Colonic mucosa (tissue), 4 donors: ENCODE measurements at regions not wholly inside any gene's neighbourhood (a gene's known extent, or its start where the extent isn't known, plus 50 kb on each side); places are given as distances from the start of the nearest gene placed in this dataset.

Experiments used
- DNase-seq: peaks from one replicate; pipeline ENCODE4 v3.0.0-alpha.2; 2020
- H3K27ac ChIP-seq: fragments of 200-600 bp; one replicate; pipeline ENCODE4 v1.8.0; 2021
- H3K27me3 ChIP-seq: fragments of 200-600 bp; one replicate; pipeline ENCODE4 v1.8.0; 2021
- H3K36me3 ChIP-seq: fragments of 200-600 bp; one replicate; pipeline ENCODE4 v1.8.0; 2021
- H3K4me1 ChIP-seq: fragments of 200-600 bp; one replicate; pipeline ENCODE4 v1.8.0; 2021; ENCODE audit warnings: mild to moderate bottlenecking
- H3K4me3 ChIP-seq: fragments of 200-600 bp; one replicate; pipeline ENCODE4 v1.8.0; 2021
- H3K9ac ChIP-seq, 2 donors: one replicate each; pipeline ENCODE4 v1.7.0; 2013; ENCODE audit warnings: control low read depth in 2 of 2, low read depth in 2 of 2, low read length in 2 of 2
- H3K9me3 ChIP-seq: fragments of 200-600 bp; one replicate; pipeline ENCODE4 v1.8.0; 2021
- CTCF ChIP-seq: fragments of 200-600 bp; IDR thresholded peaks from one replicate; pipeline ENCODE4 v1.8.0; 2022; ENCODE audit warnings: antibody characterized with exemption, mild to moderate bottlenecking
- intact Hi-C: fragments of 100-400 bp; cut with DNase I; formaldehyde crosslinking; loops from one replicate; pipeline ENCODE4 v1.14.1; 2022
- donor health status: healthy.
- donor health status: DM: no; HTN: no; CAD: no.
- donor health status: DM: no; HTN: no; CAD: no.

- Histone ChIP-seq H3K36me3 (no peaks in the 10 kb centered on the region), H3K27ac (no peak overlapping the region), H3K4me3 (no peak overlapping the region), H3K27me3 (no peaks in the 10 kb centered on the region), H3K9me3 (no peaks in the 10 kb centered on the region), H3K9ac (no peak overlapping the region), H3K4me1 (no peaks in the 10 kb centered on the region)
- intact Hi-C loops, result no loop called here
- TF ChIP-seq CTCF, result no peak
- no peak for DNase-seq
Observed at GRCh38 chr3:59620325-59620724, 570.5 kb upstream of the CFAP20DC start.

DNA sequence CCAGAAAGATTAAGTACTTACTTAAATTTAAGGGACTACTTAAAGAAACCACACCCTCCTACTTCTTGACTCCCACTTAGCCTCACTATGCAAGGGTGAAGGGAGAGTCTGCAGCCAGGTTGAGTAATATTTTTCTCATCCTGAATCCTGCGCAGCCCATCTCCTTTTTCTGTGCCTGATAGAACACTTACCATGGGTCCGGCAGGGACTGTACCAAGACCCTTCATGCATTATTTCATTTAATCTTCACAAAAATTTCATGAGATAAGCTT is 562.6 kb upstream of the CFAP20DC start:
- H3K4me1 ChIP-seq, result no peaks in the 10 kb centered on the region
- intact Hi-C loops, result no loop called here
- no peak overlapping the region for H3K27ac ChIP-seq
- H3K27me3 ChIP-seq, result no peaks in the 10 kb centered on the region
- TF ChIP-seq CTCF, result no peak
- DNase-seq, result no peak
- H3K9me3 ChIP-seq, result no peaks in the 10 kb centered on the region
- H3K9ac ChIP-seq, result no peak overlapping the region
- no peaks in the 10 kb centered on the region for H3K36me3 ChIP-seq
- no peak overlapping the region for H3K4me3 ChIP-seq

DNA sequence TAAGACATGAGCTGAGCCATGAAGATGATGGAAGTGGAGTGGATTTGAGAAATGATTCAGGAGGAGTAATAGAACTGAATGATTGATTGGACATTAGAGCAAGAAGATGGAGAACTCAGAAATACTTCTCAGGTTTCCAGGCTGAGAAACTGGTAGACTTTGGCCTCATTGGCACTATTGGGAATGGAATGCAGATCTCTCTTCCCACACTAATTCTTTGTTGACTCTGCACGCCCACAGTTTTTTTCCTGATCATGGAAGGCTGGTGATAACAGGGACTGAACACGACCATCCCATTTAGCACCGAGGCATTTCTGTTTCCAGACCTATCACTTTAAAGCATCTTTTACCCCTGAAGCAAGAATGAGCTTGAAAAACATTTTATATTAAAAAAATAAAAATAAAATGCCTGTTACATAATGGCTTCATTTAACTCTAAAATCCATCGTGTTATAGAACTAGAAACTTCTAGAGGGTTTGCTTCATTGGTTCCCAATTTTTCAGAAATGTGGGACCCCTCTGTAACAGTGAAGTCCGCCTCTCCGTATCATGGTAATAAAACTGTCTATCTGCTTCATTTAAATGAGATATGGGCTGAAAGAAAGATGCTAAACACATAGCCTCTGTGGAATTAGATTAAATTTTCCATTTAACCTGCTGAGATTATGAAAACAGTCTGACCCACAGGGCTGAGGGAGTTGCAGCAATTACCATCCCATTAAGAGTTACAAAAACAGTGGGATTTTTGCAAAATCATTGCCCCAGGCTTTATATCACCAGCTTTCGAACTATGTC is 562.0 kb upstream of the CFAP20DC start:
- no peak for DNase-seq
- H3K27me3 ChIP-seq, result no peaks in the 10 kb centered on the region

DNA sequence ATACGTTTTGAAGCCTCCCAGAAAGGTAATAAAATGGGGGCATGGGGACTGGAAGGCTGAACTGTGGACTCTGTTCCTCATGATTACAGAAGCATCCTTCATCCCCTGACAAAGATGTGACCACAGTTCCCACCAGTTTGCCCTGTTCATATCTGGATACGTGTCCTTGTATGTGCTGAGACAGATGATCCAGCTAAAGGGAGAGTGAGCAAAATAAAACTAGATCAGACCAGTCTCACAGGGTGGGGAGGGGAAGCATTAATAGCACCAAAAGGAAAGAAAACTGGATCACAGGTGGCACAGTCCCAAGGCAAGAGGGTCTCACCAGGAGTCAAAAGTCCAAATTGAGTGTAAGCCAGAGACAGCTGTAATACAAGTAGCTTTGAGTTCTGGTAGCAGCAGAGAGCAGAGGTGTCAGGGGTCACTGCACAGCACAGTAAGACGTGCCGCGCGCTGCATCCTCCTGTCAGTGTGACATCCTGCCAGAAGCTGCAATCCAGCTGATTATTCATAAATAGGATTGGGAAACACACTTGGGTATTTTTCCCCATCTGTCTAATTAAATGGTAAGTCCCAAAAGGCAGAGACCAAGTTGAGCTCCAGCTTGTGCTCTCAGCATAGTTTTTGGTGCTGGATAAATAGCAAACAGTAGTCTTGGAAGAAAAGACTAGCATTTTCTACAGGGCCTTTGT is 560.0 kb upstream of the CFAP20DC start:
- intact Hi-C loops, result no loop called here

More for the DNA sequence above, 562.0 kb upstream of the CFAP20DC start:
- Histone ChIP-seq H3K36me3 (no peaks in the 10 kb centered on the region), H3K27ac (no peak overlapping the region), H3K9me3 (no peaks in the 10 kb centered on the region), H3K9ac (no peak overlapping the region), H3K4me3 (no peak overlapping the region), H3K4me1 (no peaks in the 10 kb centered on the region)
- TF ChIP-seq CTCF, result no peak
- intact Hi-C loops, result no loop called here

GRCh38 chr3:59608356-59608755 is 558.5 kb upstream of the CFAP20DC start:
- Histone ChIP-seq H3K4me3 (no peak overlapping the region), H3K27ac (no peak overlapping the region), H3K4me1 (no peaks in the 10 kb centered on the region), H3K36me3 (no peaks in the 10 kb centered on the region), H3K27me3 (no peaks in the 10 kb centered on the region), H3K9ac (no peak overlapping the region), H3K9me3 (no peaks in the 10 kb centered on the region)
- intact Hi-C loops, result no loop called here
- no peak for DNase-seq
- no peak for TF ChIP-seq CTCF

More for the DNA sequence above, 560.0 kb upstream of the CFAP20DC start:
- no peak overlapping the region for H3K27ac ChIP-seq
- peak; percentile 25 for DNase-seq
- no peak overlapping the region for H3K4me3 ChIP-seq
- no peak overlapping the region for H3K9ac ChIP-seq
- no peaks in the 10 kb centered on the region for H3K4me1 ChIP-seq
- H3K9me3 ChIP-seq, result no peaks in the 10 kb centered on the region
- no peaks in the 10 kb centered on the region for H3K36me3 ChIP-seq
- TF ChIP-seq CTCF, result no peak
- H3K27me3 ChIP-seq, result no peaks in the 10 kb centered on the region
